Smooth muscle cell (in vitro differentiated cells): ENCODE measurements at regions not wholly inside any gene's neighbourhood (a gene's known extent, or its start where the extent isn't known, plus 50 kb on each side); places are given as distances from the start of the nearest gene placed in this dataset.

ENCODE experiments used
- DNase-seq: peaks from one replicate; lab custom pipeline; 2025; ENCODE audit not compliant: unreplicated experiment; lab: John Stamatoyannopoulos, UW
- H2AFZ ChIP-seq: fragments of 200-600 bp; sonication (generic); 2 replicates; pipeline ENCODE4 v1.6.0; 2016; ENCODE audit warnings: antibody characterized with exemption, low read depth, mild to moderate bottlenecking
- H3F3A ChIP-seq: fragments of 200-600 bp; sonication (generic); 2 replicates; pipeline ENCODE4 v1.6.0; 2017; ENCODE audit warnings: antibody characterized with exemption, low read depth
- H3K27ac ChIP-seq: fragments of 200-600 bp; sonication (generic); 2 replicates; pipeline ENCODE4 v1.5.1; 2016; ENCODE audit warnings: low read depth, mild to moderate bottlenecking
- H3K27me3 ChIP-seq: fragments of 200-600 bp; sonication (generic); 2 replicates; pipeline ENCODE4 v1.6.1; 2016; ENCODE audit warnings: low read depth, mild to moderate bottlenecking
- H3K36me3 ChIP-seq: fragments of 200-600 bp; sonication (generic); 2 replicates; pipeline ENCODE4 v1.5.1; 2016; ENCODE audit warnings: low read depth
- H3K4me1 ChIP-seq: fragments of 200-600 bp; sonication (generic); 2 replicates; pipeline ENCODE4 v1.5.1; 2016; ENCODE audit warnings: low read depth
- H3K4me2 ChIP-seq: fragments of 200-600 bp; sonication (generic); 2 replicates; pipeline ENCODE4 v1.6.0; 2016; ENCODE audit warnings: mild to moderate bottlenecking
- H3K4me3 ChIP-seq: fragments of 200-600 bp; sonication (generic); 2 replicates; pipeline ENCODE4 v1.5.1; 2016; ENCODE audit warnings: mild to moderate bottlenecking
- H3K79me2 ChIP-seq: fragments of 200-600 bp; sonication (generic); 2 replicates; pipeline ENCODE4 v1.6.0; 2016; ENCODE audit warnings: low read depth, mild to moderate bottlenecking
- H3K9ac ChIP-seq: fragments of 200-600 bp; sonication (generic); 2 replicates; pipeline ENCODE4 v1.6.0; 2016; ENCODE audit warnings: low read depth
- H3K9me3 ChIP-seq: fragments of 200-600 bp; sonication (generic); replicated peaks from 2 replicates; pipeline ENCODE4 v1.5.1; 2016; ENCODE audit warnings: low read depth
- H4K20me1 ChIP-seq: fragments of 200-600 bp; sonication (generic); 2 replicates; pipeline ENCODE4 v1.6.0; 2016; ENCODE audit warnings: low read depth
- WGBS: methylation state at CpG from one replicate; pipeline ENCODE4 v1.1.7; 2016; ENCODE audit warnings: low lambda C conversion rate; 5-methylcytosine and 5-hydroxymethylcytosine counted together
- TF ChIP-seq, protein P1 (sequence below): fragments of 200-600 bp; sonication (generic); IDR thresholded peaks from 2 replicates; pipeline ENCODE4 v1.5.1; 2017; ENCODE audit warnings: borderline replicate concordance, mild to moderate bottlenecking, antibody characterized with exemption; ENCODE audit not compliant: insufficient read depth, poor library complexity, severe bottlenecking

DNA sequence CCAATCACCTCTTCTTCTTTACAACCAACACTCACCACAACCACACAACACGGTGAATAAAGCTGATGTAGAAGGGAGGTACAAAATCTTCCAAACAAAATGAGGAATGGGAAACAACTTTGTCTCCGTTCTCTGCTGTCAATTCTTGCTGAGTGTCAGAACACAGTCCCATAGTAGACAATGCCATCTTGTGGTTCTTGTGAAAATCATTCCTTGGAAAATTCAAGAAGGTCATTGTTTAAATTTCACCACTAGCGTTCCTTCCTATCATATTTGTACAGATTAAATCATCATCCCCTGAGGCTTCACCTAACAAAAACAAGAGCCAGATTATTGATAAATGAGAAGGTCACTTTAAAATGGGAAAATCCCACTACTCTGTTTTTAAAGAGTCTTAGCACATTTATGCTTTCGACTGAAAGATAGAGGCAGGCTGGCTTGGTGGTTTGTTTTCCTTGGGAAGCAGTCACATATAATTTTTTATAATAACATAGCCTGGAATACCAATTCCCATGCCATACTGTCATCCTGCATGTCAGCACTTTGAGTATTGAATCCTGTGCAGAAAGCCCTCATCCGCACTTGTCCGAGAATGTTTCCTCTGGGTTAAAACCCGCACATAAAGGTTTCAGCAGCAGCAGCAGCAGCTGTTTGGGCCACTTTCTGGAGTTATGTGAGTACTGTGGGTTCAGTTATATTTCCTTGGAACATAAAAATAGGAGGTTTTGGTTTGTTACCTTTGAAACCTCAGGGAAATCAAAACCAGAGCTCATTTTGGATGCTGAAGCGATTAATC is 395.0 kb upstream of the SMARCA2 start:
- 76% methylated on average over 8 of the region's 8 CpGs for WGBS

DNA sequence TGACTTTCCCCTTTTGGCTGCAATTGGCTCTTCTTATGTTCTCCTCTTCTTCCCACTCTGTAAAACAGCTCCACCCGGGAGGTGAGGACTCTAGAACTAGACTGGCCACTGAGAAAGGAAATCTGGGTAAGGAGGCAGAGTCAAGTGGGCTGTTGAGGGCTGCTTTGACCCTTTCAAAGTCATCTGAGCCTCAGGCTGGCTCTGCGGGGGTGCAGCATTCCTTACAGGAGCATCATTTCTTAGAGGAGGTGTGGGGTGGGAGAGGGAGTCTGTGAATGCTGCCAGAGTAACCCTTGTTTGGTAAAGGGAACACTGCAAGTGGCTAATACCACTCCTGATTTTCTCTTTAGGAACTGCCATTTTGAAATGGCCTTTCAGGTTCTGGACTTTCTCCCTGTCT is 377.7 kb upstream of the SMARCA2 start:
- no peak overlapping the region for H3K4me2 ChIP-seq
- no peaks in the 10 kb centered on the region for H4K20me1 ChIP-seq
- TF ChIP-seq, protein P1, sequence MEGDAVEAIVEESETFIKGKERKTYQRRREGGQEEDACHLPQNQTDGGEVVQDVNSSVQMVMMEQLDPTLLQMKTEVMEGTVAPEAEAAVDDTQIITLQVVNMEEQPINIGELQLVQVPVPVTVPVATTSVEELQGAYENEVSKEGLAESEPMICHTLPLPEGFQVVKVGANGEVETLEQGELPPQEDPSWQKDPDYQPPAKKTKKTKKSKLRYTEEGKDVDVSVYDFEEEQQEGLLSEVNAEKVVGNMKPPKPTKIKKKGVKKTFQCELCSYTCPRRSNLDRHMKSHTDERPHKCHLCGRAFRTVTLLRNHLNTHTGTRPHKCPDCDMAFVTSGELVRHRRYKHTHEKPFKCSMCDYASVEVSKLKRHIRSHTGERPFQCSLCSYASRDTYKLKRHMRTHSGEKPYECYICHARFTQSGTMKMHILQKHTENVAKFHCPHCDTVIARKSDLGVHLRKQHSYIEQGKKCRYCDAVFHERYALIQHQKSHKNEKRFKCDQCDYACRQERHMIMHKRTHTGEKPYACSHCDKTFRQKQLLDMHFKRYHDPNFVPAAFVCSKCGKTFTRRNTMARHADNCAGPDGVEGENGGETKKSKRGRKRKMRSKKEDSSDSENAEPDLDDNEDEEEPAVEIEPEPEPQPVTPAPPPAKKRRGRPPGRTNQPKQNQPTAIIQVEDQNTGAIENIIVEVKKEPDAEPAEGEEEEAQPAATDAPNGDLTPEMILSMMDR, result no peak
- no peak for DNase-seq
- peaks cover 10% of the 10 kb centered on the region for H3K9me3 ChIP-seq
- no peaks in the 10 kb centered on the region for H3K79me2 ChIP-seq
- H3K27me3 ChIP-seq, result no peaks in the 10 kb centered on the region
- H3K36me3 ChIP-seq, result no peaks in the 10 kb centered on the region
- H2AFZ ChIP-seq, result no peak overlapping the region
- no peak overlapping the region for H3K4me3 ChIP-seq
- H3K27ac ChIP-seq, result no peak overlapping the region
- no peaks in the 10 kb centered on the region for H3K4me1 ChIP-seq
- H3K9ac ChIP-seq, result no peak overlapping the region
- 58% methylated on average over 2 of the region's 2 CpGs for WGBS
- H3F3A ChIP-seq, result no peaks in the 10 kb centered on the region

More for the DNA sequence above, 395.0 kb upstream of the SMARCA2 start:
- Histone ChIP-seq H3K4me1 (no peaks in the 10 kb centered on the region), H3K4me2 (no peak overlapping the region), H3K4me3 (no peak overlapping the region), H4K20me1 (no peaks in the 10 kb centered on the region), H3K9ac (no peak overlapping the region), H3K79me2 (no peaks in the 10 kb centered on the region), H3K9me3 (no peaks in the 10 kb centered on the region), H3F3A (no peaks in the 10 kb centered on the region), H3K27me3 (no peaks in the 10 kb centered on the region), H3K27ac (no peak overlapping the region), H2AFZ (no peak overlapping the region), H3K36me3 (no peaks in the 10 kb centered on the region)
- DNase-seq, result no peak
- TF ChIP-seq, protein P1, result no peak

DNA sequence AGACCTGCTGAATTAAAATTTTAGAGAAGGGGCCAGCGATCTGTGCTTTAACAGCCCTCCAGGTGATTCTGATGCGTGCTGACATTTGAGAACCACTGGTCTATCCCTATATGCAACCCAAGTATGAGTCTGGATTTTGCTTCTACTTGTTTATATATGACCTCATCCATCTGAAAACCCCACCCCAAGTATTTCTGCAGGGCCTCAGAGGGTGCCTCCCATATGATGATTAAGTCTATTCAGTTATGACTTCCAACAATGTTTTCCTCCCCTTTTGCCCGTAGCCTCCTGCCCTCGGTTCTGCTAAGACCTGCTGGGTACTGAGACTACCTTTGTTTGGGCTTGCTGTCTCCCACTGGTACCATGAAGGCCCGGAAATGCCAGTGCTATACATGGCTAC is 376.0 kb upstream of the SMARCA2 start:
- 61% methylated on average over 5 of the region's 5 CpGs for WGBS
- H2AFZ ChIP-seq, result no peak overlapping the region
- H3K27ac ChIP-seq, result no peak overlapping the region
- no peaks in the 10 kb centered on the region for H3K4me1 ChIP-seq
- H3K9me3 ChIP-seq, result peaks cover 7% of the 10 kb centered on the region
- no peaks in the 10 kb centered on the region for H3K36me3 ChIP-seq
- no peaks in the 10 kb centered on the region for H4K20me1 ChIP-seq
- no peaks in the 10 kb centered on the region for H3K27me3 ChIP-seq
- H3K9ac ChIP-seq, result no peak overlapping the region
- H3F3A ChIP-seq, result no peaks in the 10 kb centered on the region
- H3K79me2 ChIP-seq, result no peaks in the 10 kb centered on the region
- TF ChIP-seq, protein P1, result no peak
- no peak for DNase-seq
- no peak overlapping the region for H3K4me2 ChIP-seq
- no peak overlapping the region for H3K4me3 ChIP-seq

DNA sequence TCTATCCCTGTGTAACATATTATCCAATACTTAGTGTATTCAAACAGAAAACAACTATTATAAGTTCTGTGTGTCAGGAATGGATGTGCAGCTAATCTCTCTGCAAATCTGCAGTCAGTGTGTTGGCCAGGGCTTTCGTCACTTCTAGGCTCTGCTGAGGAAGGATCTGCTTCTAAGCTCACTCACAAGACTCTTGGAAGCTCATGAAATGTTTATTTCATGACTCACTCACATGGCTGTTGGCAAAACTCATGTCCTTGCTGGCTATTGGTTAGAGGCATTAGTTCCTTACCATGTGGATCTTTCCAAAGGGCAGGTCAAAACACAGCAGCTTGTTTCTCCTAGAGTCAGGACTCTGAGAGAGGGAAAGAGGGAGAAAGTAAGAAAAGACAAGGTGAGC is 367.4 kb upstream of the SMARCA2 start:
- no peak for DNase-seq
- no peak overlapping the region for H3K4me3 ChIP-seq
- H3K27ac ChIP-seq, result no peak overlapping the region
- H3K4me2 ChIP-seq, result no peak overlapping the region
- H3K79me2 ChIP-seq, result no peaks in the 10 kb centered on the region
- H3F3A ChIP-seq, result no peaks in the 10 kb centered on the region
- WGBS, result 26% methylated on average over 1 of the region's 1 CpG
- TF ChIP-seq, protein P1, result no peak
- no peak overlapping the region for H3K9ac ChIP-seq
- H4K20me1 ChIP-seq, result no peaks in the 10 kb centered on the region
- H2AFZ ChIP-seq, result no peak overlapping the region
- no peaks in the 10 kb centered on the region for H3K27me3 ChIP-seq
- no peaks in the 10 kb centered on the region for H3K36me3 ChIP-seq
- H3K4me1 ChIP-seq, result no peaks in the 10 kb centered on the region
- H3K9me3 ChIP-seq, result peaks cover 7% of the 10 kb centered on the region
